ENCODE measurements at regions not wholly inside any gene's neighbourhood (a gene's known extent, or its start where the extent isn't known, plus 50 kb on each side); places are given as distances from the start of the nearest gene placed in this dataset.

- TF ChIP-seq EZH2 (IDR thresholded peaks at IDR 0.05; ENCODE audit: borderline replicate concordance, low read depth, low read length, severe bottlenecking): no peak
- TF ChIP-seq CTCF (IDR thresholded peaks at IDR 0.05; ENCODE audit: extremely low read depth in 1 of 2, insufficient read depth in 1 of 2, low read depth in 1 of 2, low read length in 2 of 2): no peak
- TF ChIP-seq POLR2A (IDR thresholded peaks at IDR 0.05; ENCODE audit: low read depth, low read length): no peak
- no peak for TF ChIP-seq POLR2AphosphoS5 (IDR thresholded peaks at IDR 0.05; ENCODE audit: insufficient read depth, low read depth, low read length)
- no peak for TF ChIP-seq GATA2 (IDR thresholded peaks at IDR 0.05; ENCODE audit: insufficient read depth, insufficient read length, low read depth, low read length)
- TF ChIP-seq FOS (IDR thresholded peaks at IDR 0.05; ENCODE audit: borderline replicate concordance, insufficient read depth, low read length): no peak
- TF ChIP-seq MAX (IDR thresholded peaks at IDR 0.05; ENCODE audit: insufficient read depth, insufficient read length): no peak
Observed at GRCh38 chr6:150652848-150653613, 53.3 kb downstream of the PLEKHG1 start.

Measured in endothelial cell of umbilical vein (primary cell).